SU-DHL-6 (cell line): ENCODE measurements at regions not wholly inside any gene's neighbourhood (a gene's known extent, or its start where the extent isn't known, plus 50 kb on each side); places are given as distances from the start of the nearest gene placed in this dataset.
"Not testable (repeated sequence)": the region's sequence is repeated elsewhere in the genome, so short reads cannot be mapped to it uniquely, and the experiment has no call there.

Experiments
- CTCF ChIP-seq: fragments of 200-600 bp; sonication (generic); IDR thresholded peaks from one replicate; pipeline ENCODE4 v1.5.1; 2017; ENCODE audit warnings: antibody characterized with exemption, mild to moderate bottlenecking, low read length, moderate library complexity; ENCODE audit not compliant: insufficient read depth, poor library complexity, severe bottlenecking
- EZH2phosphoT487 ChIP-seq: fragments of 200-600 bp; sonication (generic), shearing (Covaris generic); conservative IDR thresholded peaks from 2 replicates; pipeline ENCODE4 v1.6.1; 2018; ENCODE audit warnings: mild to moderate bottlenecking, antibody characterized with exemption, low read length, moderate library complexity, mixed read lengths

DNA sequence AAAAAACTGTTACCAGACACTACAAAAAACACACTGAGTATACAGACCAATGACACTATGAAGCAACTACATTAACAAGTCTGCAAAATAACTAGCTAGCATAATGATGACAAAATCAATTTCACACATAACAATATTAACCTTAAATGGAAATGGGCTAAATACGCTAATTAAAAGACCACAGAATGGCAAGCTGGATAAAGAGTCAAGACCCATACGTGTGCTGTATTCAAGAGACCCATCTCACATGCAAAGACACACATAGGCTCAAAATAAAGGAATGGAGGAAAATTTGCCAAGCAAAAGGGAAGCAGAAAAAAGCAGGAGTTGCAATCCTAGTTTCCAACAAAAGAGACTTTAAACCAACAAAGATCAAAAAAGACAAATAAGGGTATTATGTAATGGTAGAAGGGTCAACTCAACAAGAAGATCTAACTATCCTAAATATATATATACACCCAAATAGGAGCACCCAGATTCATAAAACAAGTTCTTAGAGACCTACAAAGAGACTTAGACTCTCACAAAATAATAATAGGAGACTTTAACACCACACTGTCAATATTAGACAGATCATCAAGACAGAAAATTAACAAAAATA is 158.6 kb downstream of the ALDH8A1 start:
- not testable (repeated sequence) for TF ChIP-seq CTCF, EZH2phosphoT487
